Karpas-422 (cell line): ENCODE measurements at regions not wholly inside any gene's neighbourhood (a gene's known extent, or its start where the extent isn't known, plus 50 kb on each side); places are given as distances from the start of the nearest gene placed in this dataset.
"Not testable (repeated sequence)": the region's sequence is repeated elsewhere in the genome, so short reads cannot be mapped to it uniquely, and the experiment has no call there.

Source experiments
- DNase-seq: peaks from one replicate; pipeline ENCODE4 v3.0.0-alpha.2; 2015
- H2AFZ ChIP-seq: fragments of 200-600 bp; sonication (generic); 2 replicates; pipeline ENCODE4 v1.6.1; 2014; ENCODE audit warnings: antibody characterized with exemption, low read length, mixed read lengths
- H3K27ac ChIP-seq: fragments of 200-600 bp; sonication (generic); 2 replicates; pipeline ENCODE4 v1.5.1; 2014; ENCODE audit warnings: mild to moderate bottlenecking, low read length, moderate library complexity
- H3K27me3 ChIP-seq: fragments of 200-600 bp; sonication (generic); 2 replicates; pipeline ENCODE4 v1.6.1; 2014; ENCODE audit warnings: low read length, mixed read lengths
- H3K36me3 ChIP-seq: fragments of 200-600 bp; sonication (generic); 2 replicates; pipeline ENCODE4 v1.6.1; 2014; ENCODE audit warnings: low read length, mixed read lengths; ENCODE audit not compliant: insufficient read depth
- H3K4me1 ChIP-seq: fragments of 200-600 bp; sonication (generic); 2 replicates; pipeline ENCODE4 v1.6.1; 2014; ENCODE audit warnings: mild to moderate bottlenecking, low read length, mixed read lengths
- H3K4me2 ChIP-seq: fragments of 200-600 bp; sonication (generic); 2 replicates; pipeline ENCODE4 v1.6.1; 2014; ENCODE audit warnings: low read length, low read depth, mild to moderate bottlenecking; ENCODE audit not compliant: poor library complexity, severe bottlenecking
- H3K4me3 ChIP-seq: fragments of 200-600 bp; sonication (generic); 2 replicates; pipeline ENCODE4 v1.5.1; 2014; ENCODE audit warnings: mild to moderate bottlenecking, antibody characterized with exemption, low read length, mixed read lengths
- H3K79me2 ChIP-seq: fragments of 200-600 bp; sonication (generic); 2 replicates; pipeline ENCODE4 v1.6.1; 2014; ENCODE audit warnings: mild to moderate bottlenecking, low read length, mixed read lengths
- H3K9ac ChIP-seq: fragments of 200-600 bp; sonication (generic); 2 replicates; pipeline ENCODE4 v1.6.0; 2014; ENCODE audit warnings: low read length
- H3K9me2 ChIP-seq: fragments of 200-600 bp; sonication (generic), shearing (Covaris generic); replicated peaks from 2 replicates; pipeline ENCODE4 v1.6.0; 2014; ENCODE audit warnings: mild to moderate bottlenecking, low read length, moderate library complexity; ENCODE audit not compliant: insufficient read depth
- H3K9me3 ChIP-seq: fragments of 300-700, 200-600 bp; sonication (generic); 2 replicates; pipeline ENCODE4 v1.6.1; 2014; ENCODE audit warnings: low read length, mixed read lengths
- H4K20me1 ChIP-seq: fragments of 200-600 bp; sonication (generic); 2 replicates; pipeline ENCODE4 v1.6.1; 2014; ENCODE audit warnings: mild to moderate bottlenecking, antibody characterized with exemption, low read length, low read depth; ENCODE audit not compliant: insufficient read depth

- Histone ChIP-seq H3K79me2 (no peaks in the 10 kb centered on the region), H3K4me3 (no peak overlapping the region), H3K4me1 (no peaks in the 10 kb centered on the region), H4K20me1 (no peaks in the 10 kb centered on the region), H3K27ac (no peak overlapping the region), H3K9me3 (no peaks in the 10 kb centered on the region), H2AFZ (no peak overlapping the region), H3K27me3 (no peaks in the 10 kb centered on the region), H3K9me2 (no peaks in the 10 kb centered on the region), H3K4me2 (no peak overlapping the region), H3K9ac (no peak overlapping the region), H3K36me3 (no peaks in the 10 kb centered on the region)
- DNase-seq: no peak
Measured at GRCh38 chr10:125605167-125605566, 77.8 kb downstream of the TEX36 start.

GRCh38 chr10:125602825-125603224, 80.1 kb downstream of the TEX36 start:
- Histone ChIP-seq H3K4me2 (no peak overlapping the region), H3K4me3 (no peak overlapping the region), H3K27ac (no peak overlapping the region), H3K27me3 (no peaks in the 10 kb centered on the region), H3K79me2 (no peaks in the 10 kb centered on the region), H2AFZ (no peak overlapping the region), H3K4me1 (no peaks in the 10 kb centered on the region), H3K36me3 (no peaks in the 10 kb centered on the region), H3K9ac (no peak overlapping the region), H4K20me1 (no peaks in the 10 kb centered on the region), H3K9me2 (no peaks in the 10 kb centered on the region), H3K9me3 (no peaks in the 10 kb centered on the region)
- DNase-seq: no peak

GRCh38 chr10:125599194-125599593, 83.8 kb downstream of the TEX36 start:
- H3K4me1 ChIP-seq: no peaks in the 10 kb centered on the region
- H3K27me3 ChIP-seq: no peaks in the 10 kb centered on the region; the same call in 1 of the 2 replicates
- no peak overlapping the region for H2AFZ ChIP-seq

GRCh38 chr10:125595911-125596310, 87.1 kb downstream of the TEX36 start:
- Histone ChIP-seq H3K9me2 (no peaks in the 10 kb centered on the region), H3K4me2 (no peak overlapping the region), H3K4me1 (no peaks in the 10 kb centered on the region), H3K36me3 (no peaks in the 10 kb centered on the region), H3K4me3 (no peak overlapping the region), H4K20me1 (no peaks in the 10 kb centered on the region), H3K27me3 (no peaks in the 10 kb centered on the region; the same call in 1 of the 2 replicates), H2AFZ (no peak overlapping the region), H3K79me2 (no peaks in the 10 kb centered on the region), H3K9ac (no peak overlapping the region), H3K9me3 (peaks cover 10% of the 10 kb centered on the region), H3K27ac (no peak overlapping the region)
- DNase-seq: no peak

More at GRCh38 chr10:125599194-125599593, 83.8 kb downstream of the TEX36 start:
- H3K9ac ChIP-seq: no peak overlapping the region
- no peak overlapping the region for H3K4me2 ChIP-seq
- no peaks in the 10 kb centered on the region for H4K20me1 ChIP-seq
- H3K9me2 ChIP-seq: no peaks in the 10 kb centered on the region
- DNase-seq: no peak
- H3K36me3 ChIP-seq: no peaks in the 10 kb centered on the region
- H3K79me2 ChIP-seq: no peaks in the 10 kb centered on the region
- H3K27ac ChIP-seq: no peak overlapping the region
- no peak overlapping the region for H3K4me3 ChIP-seq
- peaks cover 10% of the 10 kb centered on the region for H3K9me3 ChIP-seq

GRCh38 chr10:125593644-125594043, 89.3 kb downstream of the TEX36 start:
- no peaks in the 10 kb centered on the region for H3K79me2 ChIP-seq
- H3K4me1 ChIP-seq: no peaks in the 10 kb centered on the region
- no peak overlapping the region for H3K9ac ChIP-seq
- H3K9me3 ChIP-seq: peaks cover 10% of the 10 kb centered on the region
- no peak for DNase-seq
- no peak overlapping the region for H2AFZ ChIP-seq
- no peak overlapping the region for H3K4me3 ChIP-seq
- no peaks in the 10 kb centered on the region for H3K36me3 ChIP-seq
- H3K9me2 ChIP-seq: no peaks in the 10 kb centered on the region
- no peaks in the 10 kb centered on the region; the same call in 1 of the 2 replicates for H3K27me3 ChIP-seq
- H4K20me1 ChIP-seq: no peaks in the 10 kb centered on the region
- no peak overlapping the region for H3K4me2 ChIP-seq
- no peak overlapping the region for H3K27ac ChIP-seq

GRCh38 chr10:125592897-125593296, 90.1 kb downstream of the TEX36 start:
- no peak overlapping the region for H2AFZ ChIP-seq
- no peak overlapping the region for H3K4me3 ChIP-seq
- peaks cover 10% of the 10 kb centered on the region for H3K9me3 ChIP-seq
- no peaks in the 10 kb centered on the region for H3K9me2 ChIP-seq
- H4K20me1 ChIP-seq: no peaks in the 10 kb centered on the region
- H3K36me3 ChIP-seq: no peaks in the 10 kb centered on the region
- no peak for DNase-seq
- no peaks in the 10 kb centered on the region; the same call in 1 of the 2 replicates for H3K27me3 ChIP-seq
- no peaks in the 10 kb centered on the region for H3K79me2 ChIP-seq
- H3K27ac ChIP-seq: no peak overlapping the region
- no peak overlapping the region for H3K4me2 ChIP-seq
- no peak overlapping the region for H3K9ac ChIP-seq
- no peaks in the 10 kb centered on the region for H3K4me1 ChIP-seq

GRCh38 chr10:125591886-125592285, 91.1 kb downstream of the TEX36 start:
- Histone ChIP-seq H3K27me3 (no peaks in the 10 kb centered on the region; the same call in 1 of the 2 replicates), H3K9me3 (peaks cover 10% of the 10 kb centered on the region), H3K4me3 (no peak overlapping the region), H3K9me2 (no peaks in the 10 kb centered on the region), H3K9ac (no peak overlapping the region), H3K27ac (no peak overlapping the region), H4K20me1 (no peaks in the 10 kb centered on the region), H3K4me1 (no peaks in the 10 kb centered on the region), H3K4me2 (no peak overlapping the region), H3K36me3 (no peaks in the 10 kb centered on the region), H3K79me2 (no peaks in the 10 kb centered on the region), H2AFZ (no peak overlapping the region)
- DNase-seq: no peak

- H3K79me2 ChIP-seq, H3K4me1 ChIP-seq, DNase-seq, H3K4me2 ChIP-seq, H3K9me3 ChIP-seq, H3K27me3 ChIP-seq, H3K9ac ChIP-seq, H3K36me3 ChIP-seq, H3K27ac ChIP-seq, H3K9me2 ChIP-seq, H2AFZ ChIP-seq, H4K20me1 ChIP-seq, H3K4me3 ChIP-seq: not testable (repeated sequence)
Measured at GRCh38 chr10:125588738-125589137, 94.2 kb downstream of the TEX36 start.

- Histone ChIP-seq H3K4me2 (no peak overlapping the region), H2AFZ (no peak overlapping the region)
Measured at GRCh38 chr10:125584954-125585353, 98.0 kb downstream of the TEX36 start.

More at GRCh38 chr10:125584954-125585353, 98.0 kb downstream of the TEX36 start:
- no peak overlapping the region for H3K9ac ChIP-seq
- H3K27me3 ChIP-seq: no peaks in the 10 kb centered on the region
- no peaks in the 10 kb centered on the region for H3K4me1 ChIP-seq
- H3K9me3 ChIP-seq: no peaks in the 10 kb centered on the region
- H3K36me3 ChIP-seq: no peaks in the 10 kb centered on the region
- no peaks in the 10 kb centered on the region for H4K20me1 ChIP-seq
- no peak overlapping the region for H3K4me3 ChIP-seq
- no peaks in the 10 kb centered on the region for H3K9me2 ChIP-seq
- no peaks in the 10 kb centered on the region for H3K79me2 ChIP-seq
- no peak for DNase-seq
- H3K27ac ChIP-seq: no peak overlapping the region
